Right lobe of liver (tissue), 4 donors: ENCODE measurements at regions not wholly inside any gene's neighbourhood (a gene's known extent, or its start where the extent isn't known, plus 50 kb on each side); places are given as distances from the start of the nearest gene placed in this dataset.

Experiments
- POLR2A ChIP-seq: fragments of 450-650 bp; IDR thresholded peaks from one replicate; pipeline ENCODE4 v1.6.1; 2017; ENCODE audit warnings: antibody characterized with exemption, mild to moderate bottlenecking
- TF ChIP-seq, protein P1 (sequence below), 4 donors: fragments of 200-600 bp in 3 of 4; fragments of 450-650 bp in 1 of 4; IDR thresholded peaks; one replicate each; pipeline versions ENCODE4 v1.5.1 to v1.8.0; 2016 to 2022; ENCODE audit warnings: antibody characterized with exemption in 4 of 4, mild to moderate bottlenecking in 2 of 4
- donor health status: DM: no; HTN: no; CAD: no.
- donor health status: DM: no; HTN: no; CAD: no.
- donor health status: DM: no; HTN: yes; CAD: no.

DNA sequence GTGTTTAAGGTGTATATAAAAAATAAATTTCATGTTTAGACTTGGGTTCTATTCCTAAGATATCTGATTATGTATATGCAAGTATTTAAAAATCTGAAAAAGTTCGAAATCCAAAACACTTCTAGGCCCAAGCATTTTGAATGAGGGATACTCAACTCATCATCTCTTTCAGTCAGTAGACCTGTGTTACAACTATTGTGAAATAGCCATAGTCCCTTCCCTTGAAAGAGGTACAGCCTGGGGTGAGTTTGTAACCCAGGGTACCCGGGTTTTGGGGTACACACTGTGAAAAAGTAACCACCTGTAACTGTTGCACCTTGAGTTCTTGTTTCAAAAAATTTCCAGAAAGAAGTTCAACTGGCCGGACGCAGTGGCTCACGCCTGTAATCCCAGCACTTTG lies 76.6 kb upstream of the DOK5 start:
- TF ChIP-seq POLR2A = no peak
- TF ChIP-seq, protein P1, sequence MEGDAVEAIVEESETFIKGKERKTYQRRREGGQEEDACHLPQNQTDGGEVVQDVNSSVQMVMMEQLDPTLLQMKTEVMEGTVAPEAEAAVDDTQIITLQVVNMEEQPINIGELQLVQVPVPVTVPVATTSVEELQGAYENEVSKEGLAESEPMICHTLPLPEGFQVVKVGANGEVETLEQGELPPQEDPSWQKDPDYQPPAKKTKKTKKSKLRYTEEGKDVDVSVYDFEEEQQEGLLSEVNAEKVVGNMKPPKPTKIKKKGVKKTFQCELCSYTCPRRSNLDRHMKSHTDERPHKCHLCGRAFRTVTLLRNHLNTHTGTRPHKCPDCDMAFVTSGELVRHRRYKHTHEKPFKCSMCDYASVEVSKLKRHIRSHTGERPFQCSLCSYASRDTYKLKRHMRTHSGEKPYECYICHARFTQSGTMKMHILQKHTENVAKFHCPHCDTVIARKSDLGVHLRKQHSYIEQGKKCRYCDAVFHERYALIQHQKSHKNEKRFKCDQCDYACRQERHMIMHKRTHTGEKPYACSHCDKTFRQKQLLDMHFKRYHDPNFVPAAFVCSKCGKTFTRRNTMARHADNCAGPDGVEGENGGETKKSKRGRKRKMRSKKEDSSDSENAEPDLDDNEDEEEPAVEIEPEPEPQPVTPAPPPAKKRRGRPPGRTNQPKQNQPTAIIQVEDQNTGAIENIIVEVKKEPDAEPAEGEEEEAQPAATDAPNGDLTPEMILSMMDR (IDR thresholded peaks at IDR 0.05) = no peak
